ENCODE measurements at regions not wholly inside any gene's neighbourhood (a gene's known extent, or its start where the extent isn't known, plus 50 kb on each side); places are given as distances from the start of the nearest gene placed in this dataset.

GRCh38 chr12:85441025-85441424, 161.0 kb downstream of the ALX1 start:
- DNase-seq (ENCODE audit: low read depth), result no peak
- no peak overlapping the region for H3K4me3 ChIP-seq (ENCODE audit: control insufficient read depth, low read depth, low read length)
- no peak for TF ChIP-seq CTCF (IDR thresholded peaks at IDR 0.05; ENCODE audit: control insufficient read depth, insufficient read depth, low read depth, low read length, missing control alignments)

GRCh38 chr12:85441741-85442140, 161.7 kb downstream of the ALX1 start:
- TF ChIP-seq CTCF (IDR thresholded peaks at IDR 0.05; ENCODE audit: control insufficient read depth, insufficient read depth, low read depth, low read length, missing control alignments), result no peak
- DNase-seq (ENCODE audit: low read depth), result no peak
- no peak overlapping the region for H3K4me3 ChIP-seq (ENCODE audit: control insufficient read depth, low read depth, low read length)

GRCh38 chr12:85445060-85445938, 165.3 kb downstream of the ALX1 start:
- no peak overlapping the region for H3K4me3 ChIP-seq (ENCODE audit: control insufficient read depth, low read depth, low read length)
- TF ChIP-seq CTCF (IDR thresholded peaks at IDR 0.05; ENCODE audit: control insufficient read depth, insufficient read depth, low read depth, low read length, missing control alignments), result no peak
- no peak for DNase-seq (ENCODE audit: low read depth)

- TF ChIP-seq CTCF (IDR thresholded peaks at IDR 0.05; ENCODE audit: control insufficient read depth, insufficient read depth, low read depth, low read length, missing control alignments), result no peak
- DNase-seq (ENCODE audit: low read depth), result no peak
- H3K4me3 ChIP-seq (ENCODE audit: control insufficient read depth, low read depth, low read length), result no peak overlapping the region
These were observed 168.0 kb downstream of the ALX1 start for GRCh38 chr12:85448031-85448430.

- no peak for DNase-seq (ENCODE audit: low read depth)
- no peak overlapping the region for H3K4me3 ChIP-seq (ENCODE audit: control insufficient read depth, low read depth, low read length)
- TF ChIP-seq CTCF (IDR thresholded peaks at IDR 0.05; ENCODE audit: control insufficient read depth, insufficient read depth, low read depth, low read length, missing control alignments), result peak; percentile 38
These were observed 168.6 kb downstream of the ALX1 start for GRCh38 chr12:85448548-85449139.

- no peak for DNase-seq (ENCODE audit: low read depth)
- TF ChIP-seq CTCF (IDR thresholded peaks at IDR 0.05; ENCODE audit: control insufficient read depth, insufficient read depth, low read depth, low read length, missing control alignments), result no peak
- H3K4me3 ChIP-seq (ENCODE audit: control insufficient read depth, low read depth, low read length), result no peak overlapping the region
These were observed 177.0 kb downstream of the ALX1 start for GRCh38 chr12:85457016-85457415.

Data from AG09309 (cell line).